A549 (cell line): ENCODE measurements at regions not wholly inside any gene's neighbourhood (a gene's known extent, or its start where the extent isn't known, plus 50 kb on each side); places are given as distances from the start of the nearest gene placed in this dataset.

Experiments
- ATAC-seq, 2 experiments: fragments of 200-7000 bp in 1 of 2; fragments of >200 bp in 1 of 2; cut with Nextera tagmentation in 1 of 2; cut with Tn5 transposase in 1 of 2; 3 replicates each; pipeline versions ENCODE4 v1.8.0 to v1.9.1; 2018 to 2020; ENCODE audit warnings: mild to moderate bottlenecking in 1 of 2, moderate library complexity in 1 of 2
- CTCF ChIA-PET: fragments of 300-600 bp; sonication (Branson Sonifier 250); formaldehyde crosslinking; extraction: SDS; loops from one replicate; lab custom pipeline; 2021; ENCODE audit warnings: antibody characterized with exemption, inconsistent platforms; lab: Yijun Ruan, JAX
- POLR2A ChIA-PET: fragments of 350-600 bp; formaldehyde crosslinking; extraction: SDS; loops from one replicate; lab custom pipeline; 2021; ENCODE audit warnings: antibody characterized with exemption, inconsistent platforms; lab: Yijun Ruan, JAX
- DNase-seq, 2 experiments: peaks; one replicate each; pipeline versions ENCODE4 v3.0.0 to v3.0.0-alpha.2; 2011 to 2016; ENCODE audit warnings: low read depth in 1 of 2, low spot score in 1 of 2
- FAIRE-seq: peaks from 2 replicates; lab custom pipeline; 2011; peaks lifted over from hg19 to GRCh38; lab: Jason Lieb, UNC
- H3K27ac ChIP-seq, 2 experiments: fragments of >200 bp; sonication (Bioruptor Twin); formaldehyde crosslinking; 3 replicates each; pipeline ENCODE4 v1.5.1; 2016 to 2017
- H3K4me1 ChIP-seq: fragments of >200 bp; sonication (Bioruptor Twin); formaldehyde crosslinking; 3 replicates; pipeline ENCODE4 v1.6.1; 2016
- H3K4me2 ChIP-seq: fragments of >200 bp; sonication (Bioruptor Twin); formaldehyde crosslinking; 3 replicates; pipeline ENCODE4 v1.6.1; 2016
- H3K4me3 ChIP-seq: fragments of >200 bp; sonication (Bioruptor Twin); formaldehyde crosslinking; 3 replicates; pipeline ENCODE4 v1.5.1; 2016
- H3K9me3 ChIP-seq: fragments of >200 bp; sonication (Bioruptor Twin); formaldehyde crosslinking; 3 replicates; pipeline ENCODE4 v1.6.1; 2016
- CBX2 ChIP-seq: fragments of 200-600 bp; sonication (generic); IDR thresholded peaks from 2 replicates; pipeline ENCODE4 v1.6.1; 2016; ENCODE audit warnings: low read depth, mild to moderate bottlenecking, borderline replicate concordance
- CHD4 ChIP-seq: fragments of 200-600 bp; sonication (generic); IDR thresholded peaks from 2 replicates; pipeline ENCODE4 v1.6.1; 2016; ENCODE audit warnings: antibody characterized with exemption, mild to moderate bottlenecking, borderline replicate concordance
- EHF ChIP-seq: fragments of 250-450 bp; sonication (Bioruptor Pico); IDR thresholded peaks from 2 replicates; pipeline ENCODE4 v1.5.0; 2020; ENCODE audit warnings: mild to moderate bottlenecking
- ESRRA ChIP-seq: fragments of 150-350 bp; IDR thresholded peaks from 2 replicates; pipeline ENCODE4 v1.6.1; 2014; ENCODE audit warnings: mild to moderate bottlenecking, low read length, borderline replicate concordance
- FOSB ChIP-seq: fragments of 250-450 bp; sonication (Bioruptor Pico); IDR thresholded peaks from 2 replicates; pipeline ENCODE4 v1.5.0; 2020; ENCODE audit warnings: mild to moderate bottlenecking, moderate library complexity
- GATA3 ChIP-seq: IDR thresholded peaks from 2 replicates; pipeline ENCODE4 v1.6.1; 2012; ENCODE audit warnings: borderline replicate concordance
- HDAC2 ChIP-seq: fragments of 200-600 bp; sonication (generic); IDR thresholded peaks from 2 replicates; pipeline ENCODE4 v1.6.1; 2016
- HOXA7 ChIP-seq: fragments of 250-450 bp; sonication (Bioruptor Pico); IDR thresholded peaks from 2 replicates; pipeline ENCODE4 v1.5.0; 2020; ENCODE audit warnings: mild to moderate bottlenecking, moderate library complexity
- HOXB13 ChIP-seq: fragments of 250-450 bp; sonication (Bioruptor Pico); IDR thresholded peaks from 2 replicates; pipeline ENCODE4 v1.5.0; 2020; ENCODE audit warnings: low read depth, mild to moderate bottlenecking, moderate library complexity
- HOXB5 ChIP-seq: fragments of 250-450 bp; sonication (Bioruptor Pico); IDR thresholded peaks from 2 replicates; pipeline ENCODE4 v1.5.0; 2020; ENCODE audit warnings: mild to moderate bottlenecking, moderate library complexity
- JUN ChIP-seq, 2 experiments: fragments of >200 bp; sonication (Bioruptor Twin); formaldehyde crosslinking; IDR thresholded peaks; 2 replicates in 1 of 2; 3 replicates in 1 of 2; pipeline ENCODE4 v1.6.1; 2016 to 2017
- KDM1A ChIP-seq: fragments of 200-600 bp; sonication (generic); IDR thresholded peaks from 2 replicates; pipeline ENCODE4 v1.6.1; 2016; ENCODE audit warnings: low read depth, mild to moderate bottlenecking
- MAFK ChIP-seq: fragments of 450-650 bp; IDR thresholded peaks from 2 replicates; pipeline ENCODE4 v1.6.1; 2014; ENCODE audit not compliant: partially characterized antibody
- MYC ChIP-seq: IDR thresholded peaks from 2 replicates; pipeline ENCODE4 v1.6.1; 2012; ENCODE audit warnings: mild to moderate bottlenecking, inconsistent platforms, low read length, improper control_type of control experiment, borderline replicate concordance
- NFE2L2 ChIP-seq: fragments of 150-350 bp; conservative IDR thresholded peaks from 2 replicates; pipeline ENCODE4 v1.6.1; 2014; ENCODE audit warnings: low read length
- NPAS2 ChIP-seq: fragments of 250-450 bp; sonication (Bioruptor Pico); IDR thresholded peaks from 2 replicates; pipeline ENCODE4 v1.8.0; 2022; ENCODE audit warnings: mild to moderate bottlenecking, moderate library complexity, borderline replicate concordance
- PHF8 ChIP-seq: fragments of 200-600 bp; sonication (generic); IDR thresholded peaks from 2 replicates; pipeline ENCODE4 v1.6.1; 2016; ENCODE audit warnings: low read depth, mild to moderate bottlenecking, antibody characterized with exemption, moderate library complexity, borderline replicate concordance
- POLR2A ChIP-seq: IDR thresholded peaks from 2 replicates; pipeline ENCODE4 v1.6.1; 2012; ENCODE audit warnings: mild to moderate bottlenecking, low read length
- TFCP2L1 ChIP-seq: fragments of 250-450 bp; sonication (Bioruptor Pico); IDR thresholded peaks from 2 replicates; pipeline ENCODE4 v1.5.0; 2021; ENCODE audit warnings: mild to moderate bottlenecking
- TP53 ChIP-seq: fragments of 250-450 bp; sonication (Bioruptor Pico); IDR thresholded peaks from 2 replicates; pipeline ENCODE4 v1.5.0; 2021; ENCODE audit warnings: mild to moderate bottlenecking, moderate library complexity
- ZNF302 ChIP-seq: fragments of 250-450 bp; sonication (Bioruptor Pico); IDR thresholded peaks from 2 replicates; pipeline ENCODE4 v1.9.0; 2021; ENCODE audit warnings: inconsistent platforms, mild to moderate bottlenecking, moderate library complexity
- WGBS: methylation state at CpG from one replicate; pipeline ENCODE4 v1.1.6; 2017; ENCODE audit errors: missing lambda C conversion rate; 5-methylcytosine and 5-hydroxymethylcytosine counted together
- TF ChIP-seq, protein P1 (sequence below): IDR thresholded peaks from 2 replicates; pipeline ENCODE4 v1.6.1; 2012
- TF ChIP-seq, protein P2 (sequence below): fragments of 150-350 bp; IDR thresholded peaks from 2 replicates; pipeline ENCODE4 v1.6.1; 2014; ENCODE audit warnings: low read depth, mild to moderate bottlenecking, low read length
- TF ChIP-seq, protein P3 (sequence below): fragments of 250-450 bp; sonication (Bioruptor Pico); IDR thresholded peaks from 2 replicates; pipeline ENCODE4 v1.5.0; 2021; ENCODE audit warnings: mild to moderate bottlenecking, moderate library complexity, borderline replicate concordance

DNA sequence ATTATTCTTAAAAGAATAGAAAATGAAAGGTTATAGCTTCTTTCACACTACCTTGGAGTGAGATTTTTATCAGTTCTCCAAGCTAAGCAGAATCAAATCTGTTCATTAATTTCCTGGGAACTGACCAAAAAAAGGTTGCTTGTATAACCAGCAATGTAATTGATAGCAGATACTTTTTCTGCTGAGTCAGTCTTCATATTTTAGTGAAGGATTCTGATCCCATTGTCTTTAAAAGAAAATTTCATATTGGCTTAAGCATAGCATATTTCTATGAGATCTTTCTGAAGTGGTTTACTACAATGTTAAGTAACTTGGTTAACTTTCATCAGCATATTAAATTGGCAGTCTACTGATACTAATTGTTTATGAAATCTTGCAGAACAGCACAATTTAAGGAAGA is 338.0 kb downstream of the TMX3 start:
- POLR2A ChIA-PET: no interaction called here
- no peak for FAIRE-seq
- no peaks in the 10 kb centered on the region for H3K4me1 ChIP-seq
- TF ChIP-seq KDM1A: no peak
- TF ChIP-seq MAFK: peak; percentile 41
- no peak for ATAC-seq
- no peak for DNase-seq
- no peaks in the 10 kb centered on the region for H3K9me3 ChIP-seq
- no peak overlapping the region for H3K27ac ChIP-seq
- CTCF ChIA-PET: no interaction called here
- no peak overlapping the region for H3K4me3 ChIP-seq
- no peak overlapping the region for H3K4me2 ChIP-seq

DNA sequence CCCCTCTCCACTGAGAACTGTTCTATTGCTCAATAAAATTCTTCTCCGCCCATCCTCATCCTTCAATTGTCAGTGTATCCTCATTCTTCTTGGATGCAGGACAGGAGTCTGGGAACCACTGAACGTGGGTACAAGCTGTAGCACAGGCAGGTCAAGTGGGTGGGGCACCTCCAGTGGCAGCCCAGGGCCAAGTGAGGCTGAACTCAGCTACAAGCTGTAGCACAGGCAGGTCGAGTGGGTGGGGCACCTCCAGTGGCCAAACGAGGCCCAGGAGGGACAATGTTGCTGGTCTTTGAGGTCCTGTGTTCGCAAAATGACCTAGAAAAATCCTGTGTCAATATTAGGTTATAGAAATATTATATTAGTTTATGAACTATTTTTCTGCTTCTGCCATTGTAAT is 352.0 kb downstream of the TMX3 start:
- no peak for FAIRE-seq
- CTCF ChIA-PET: no interaction called here
- POLR2A ChIA-PET: no interaction called here
- Histone ChIP-seq H3K9me3 (no peaks in the 10 kb centered on the region), H3K4me1 (no peaks in the 10 kb centered on the region), H3K27ac (no peak overlapping the region), H3K4me2 (no peak overlapping the region), H3K4me3 (no peak overlapping the region)
- no peak for ATAC-seq
- no peak for DNase-seq
- WGBS: 5% methylated on average over 5 of the region's 5 CpGs
- TF ChIP-seq, protein P1, sequence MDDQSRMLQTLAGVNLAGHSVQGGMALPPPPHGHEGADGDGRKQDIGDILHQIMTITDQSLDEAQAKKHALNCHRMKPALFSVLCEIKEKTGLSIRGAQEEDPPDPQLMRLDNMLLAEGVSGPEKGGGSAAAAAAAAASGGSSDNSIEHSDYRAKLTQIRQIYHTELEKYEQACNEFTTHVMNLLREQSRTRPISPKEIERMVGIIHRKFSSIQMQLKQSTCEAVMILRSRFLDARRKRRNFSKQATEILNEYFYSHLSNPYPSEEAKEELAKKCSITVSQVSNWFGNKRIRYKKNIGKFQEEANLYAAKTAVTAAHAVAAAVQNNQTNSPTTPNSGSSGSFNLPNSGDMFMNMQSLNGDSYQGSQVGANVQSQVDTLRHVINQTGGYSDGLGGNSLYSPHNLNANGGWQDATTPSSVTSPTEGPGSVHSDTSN: no peak
- no peak for TF ChIP-seq HOXA7 (CRISPR knock-in tag)
- no peak for TF ChIP-seq TP53 (CRISPR knock-in tag)
- no peak for TF ChIP-seq FOSB
- TF ChIP-seq MYC: no peak
- no peak for TF ChIP-seq PHF8
- TF ChIP-seq GATA3: no peak

DNA sequence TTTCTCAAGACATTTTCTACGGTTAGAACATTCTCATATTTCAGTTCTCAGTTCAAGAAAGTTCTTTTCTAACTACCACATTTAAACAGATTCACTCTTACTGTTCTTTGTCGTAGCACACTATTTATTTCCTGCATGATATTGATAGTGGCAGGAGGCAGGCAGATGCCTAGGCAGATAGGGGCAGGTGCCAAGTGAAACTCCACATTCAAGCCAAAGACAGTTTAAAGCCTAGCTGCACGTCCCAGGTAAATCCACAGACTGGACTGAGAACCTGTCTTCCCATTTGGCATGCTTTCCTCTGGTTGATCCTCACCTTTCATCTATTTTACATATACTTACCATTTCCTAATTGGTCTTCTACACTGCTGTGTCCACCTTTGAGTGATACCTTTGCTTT is 359.3 kb downstream of the TMX3 start:
- ATAC-seq (no peak), DNase-seq (no peak)
- Histone ChIP-seq H3K27ac (no peak overlapping the region), H3K4me1 (no peaks in the 10 kb centered on the region)
- no peak for TF ChIP-seq NPAS2
- TF ChIP-seq TFCP2L1 (CRISPR knock-in tag): no peak
- no peak for TF ChIP-seq EHF (CRISPR knock-in tag)
- TF ChIP-seq HOXB5: no peak
- no peak for TF ChIP-seq HOXB13 (CRISPR knock-in tag)
- no peak for TF ChIP-seq CHD4
- no peak for TF ChIP-seq NFE2L2
- TF ChIP-seq JUN (IDR thresholded peaks at IDR 0.05): no peak
- TF ChIP-seq CBX2: no peak
- TF ChIP-seq HDAC2: no peak
- no peak for TF ChIP-seq MYC
- no peak for TF ChIP-seq PHF8
- TF ChIP-seq, protein P2, sequence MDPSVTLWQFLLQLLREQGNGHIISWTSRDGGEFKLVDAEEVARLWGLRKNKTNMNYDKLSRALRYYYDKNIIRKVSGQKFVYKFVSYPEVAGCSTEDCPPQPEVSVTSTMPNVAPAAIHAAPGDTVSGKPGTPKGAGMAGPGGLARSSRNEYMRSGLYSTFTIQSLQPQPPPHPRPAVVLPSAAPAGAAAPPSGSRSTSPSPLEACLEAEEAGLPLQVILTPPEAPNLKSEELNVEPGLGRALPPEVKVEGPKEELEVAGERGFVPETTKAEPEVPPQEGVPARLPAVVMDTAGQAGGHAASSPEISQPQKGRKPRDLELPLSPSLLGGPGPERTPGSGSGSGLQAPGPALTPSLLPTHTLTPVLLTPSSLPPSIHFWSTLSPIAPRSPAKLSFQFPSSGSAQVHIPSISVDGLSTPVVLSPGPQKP: no peak
- TF ChIP-seq ZNF302 (CRISPR knock-in tag): no peak
- TF ChIP-seq ESRRA: no peak
- TF ChIP-seq, protein P3, sequence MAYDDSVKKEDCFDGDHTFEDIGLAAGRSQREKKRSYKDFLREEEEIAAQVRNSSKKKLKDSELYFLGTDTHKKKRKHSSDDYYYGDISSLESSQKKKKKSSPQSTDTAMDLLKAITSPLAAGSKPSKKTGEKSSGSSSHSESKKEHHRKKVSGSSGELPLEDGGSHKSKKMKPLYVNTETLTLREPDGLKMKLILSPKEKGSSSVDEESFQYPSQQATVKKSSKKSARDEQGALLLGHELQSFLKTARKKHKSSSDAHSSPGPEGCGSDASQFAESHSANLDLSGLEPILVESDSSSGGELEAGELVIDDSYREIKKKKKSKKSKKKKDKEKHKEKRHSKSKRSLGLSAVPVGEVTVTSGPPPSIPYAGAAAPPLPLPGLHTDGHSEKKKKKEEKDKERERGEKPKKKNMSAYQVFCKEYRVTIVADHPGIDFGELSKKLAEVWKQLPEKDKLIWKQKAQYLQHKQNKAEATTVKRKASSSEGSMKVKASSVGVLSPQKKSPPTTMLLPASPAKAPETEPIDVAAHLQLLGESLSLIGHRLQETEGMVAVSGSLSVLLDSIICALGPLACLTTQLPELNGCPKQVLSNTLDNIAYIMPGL (CRISPR knock-in tag): no peak
- no peak for TF ChIP-seq POLR2A
- TF ChIP-seq KDM1A: no peak
- TF ChIP-seq, all 56 proteins: peak for 0
- H3K4me3 ChIP-seq: no peak overlapping the region
- no peak for FAIRE-seq
- 2% methylated on average over 3 of the region's 3 CpGs for WGBS
- ChIA-PET CTCF (no interaction called here), POLR2A (no interaction called here)
- no peak overlapping the region for H3K4me2 ChIP-seq
- no peaks in the 10 kb centered on the region for H3K9me3 ChIP-seq
